Ovary (tissue), 7 donors: ENCODE measurements at regions not wholly inside any gene's neighbourhood (a gene's known extent, or its start where the extent isn't known, plus 50 kb on each side); places are given as distances from the start of the nearest gene placed in this dataset.

ENCODE experiments used
- DNase-seq, 5 donors: peaks; one replicate each; pipeline ENCODE4 v3.0.0-alpha.2; 2019 to 2020
- H3K27ac ChIP-seq, 2 donors: fragments of 200-600 bp; one replicate each; pipeline versions ENCODE4 v1.5.1 to v1.8.0; 2019 to 2022
- H3K27me3 ChIP-seq: fragments of 200-600 bp; one replicate; pipeline ENCODE4 v1.8.0; 2022
- H3K36me3 ChIP-seq: fragments of 200-600 bp; sonication (generic); one replicate; pipeline ENCODE4 v1.5.1; 2019
- H3K4me1 ChIP-seq: one replicate; pipeline ENCODE4 v1.8.1; 2013; ENCODE audit warnings: mild to moderate bottlenecking, moderate library complexity; ENCODE audit not compliant: insufficient read depth
- H3K4me3 ChIP-seq: fragments of 200-600 bp; sonication (generic); one replicate; pipeline ENCODE4 v1.5.1; 2017
- H3K9me3 ChIP-seq, 2 donors: fragments of 200-600 bp in 1 of 2; sonication (generic) in 1 of 2; one replicate each; pipeline versions ENCODE4 v1.5.1 to v1.8.1; 2013 to 2019; ENCODE audit warnings: mild to moderate bottlenecking in 1 of 2, moderate library complexity in 1 of 2
- CTCF ChIP-seq, 3 donors: fragments of 450-650 bp in 2 of 3; fragments of 200-600 bp in 1 of 3; IDR thresholded peaks; one replicate each; pipeline versions ENCODE4 v1.5.1 to v1.8.0; 2016 to 2022; ENCODE audit warnings: antibody characterized with exemption in 3 of 3, mild to moderate bottlenecking in 1 of 3
- EP300 ChIP-seq: sonication (generic); formaldehyde crosslinking; IDR thresholded peaks from one replicate; pipeline ENCODE4 v1.6.1; 2017; ENCODE audit warnings: antibody characterized with exemption
- POLR2A ChIP-seq: fragments of 450-650 bp; IDR thresholded peaks from one replicate; pipeline ENCODE4 v1.6.1; 2017; ENCODE audit warnings: antibody characterized with exemption, mild to moderate bottlenecking, moderate library complexity
- WGBS, 3 donors: extraction: QIAGEN DNeasy Blood & Tissue Kit in 1 of 3; methylation state at CpG; one replicate each; pipeline versions ENCODE4 v1.1.5 to v1.1.7; 2013 to 2017; 5-methylcytosine and 5-hydroxymethylcytosine counted together
- intact Hi-C, 4 donors: fragments of 100-400 bp; cut with DNase I; formaldehyde crosslinking; loops; one replicate each; pipeline versions ENCODE4 v1.11.0 to v1.15.1; 2022 to 2023
- donor health status: DM: no; HTN: no; CAD: no; lungs with moderate emphysema.
- donor health status: DM: no; HTN: no; CAD: no.
- donor health status: Bipolar disorder and iron deficiency.
- donor health status: DM: no; HTN: no; CAD: no.
- donor health status: DM: yes; HTN: yes; CAD: no.

- no peak for DNase-seq
- no peaks in the 10 kb centered on the region for H3K36me3 ChIP-seq
- intact Hi-C loops = no loop called here
- no peaks in the 10 kb centered on the region for H3K9me3 ChIP-seq
- no peaks in the 10 kb centered on the region for H3K4me1 ChIP-seq
- TF ChIP-seq EP300 (no peak), POLR2A (no peak), CTCF (IDR thresholded peaks at IDR 0.05) (no peak)
- no peaks in the 10 kb centered on the region for H3K27me3 ChIP-seq
- no peak overlapping the region for H3K4me3 ChIP-seq
- no peak overlapping the region for H3K27ac ChIP-seq
These were observed 1226.7 kb upstream of the LRRN3 start for GRCh38 chr7:109864230-109864629.

- Histone ChIP-seq H3K36me3 (no peaks in the 10 kb centered on the region), H3K9me3 (no peaks in the 10 kb centered on the region), H3K27ac (no peak overlapping the region), H3K4me1 (no peaks in the 10 kb centered on the region), H3K4me3 (no peak overlapping the region), H3K27me3 (no peaks in the 10 kb centered on the region)
- WGBS, 3 donors = 59 to 74% (median 64%) methylated on average over 1 of the region's 1 CpG
- intact Hi-C loops = no loop called here
- no peak for DNase-seq
- no peak for TF ChIP-seq CTCF (IDR thresholded peaks at IDR 0.05)
- no peak for TF ChIP-seq EP300
- no peak for TF ChIP-seq POLR2A
These were observed 1222.6 kb upstream of the LRRN3 start for GRCh38 chr7:109868215-109868860.

GRCh38 chr7:109873296-109873695 lies 1217.6 kb upstream of the LRRN3 start:
- TF ChIP-seq CTCF (IDR thresholded peaks at IDR 0.05) = no peak
- TF ChIP-seq EP300 = no peak
- no peak for TF ChIP-seq POLR2A
- Histone ChIP-seq H3K4me1 (no peaks in the 10 kb centered on the region), H3K9me3 (no peaks in the 10 kb centered on the region), H3K27me3 (no peaks in the 10 kb centered on the region), H3K27ac (no peak overlapping the region), H3K36me3 (no peaks in the 10 kb centered on the region), H3K4me3 (no peak overlapping the region)
- DNase-seq = no peak
- intact Hi-C loops = no loop called here
- 37 to 63% (median 43%) methylated on average over 4 of the region's 4 CpGs for WGBS, 3 donors

GRCh38 chr7:109879287-109879828 lies 1211.6 kb upstream of the LRRN3 start:
- H3K4me1 ChIP-seq = no peaks in the 10 kb centered on the region
- H3K27me3 ChIP-seq = no peaks in the 10 kb centered on the region
- no peak overlapping the region for H3K4me3 ChIP-seq
- DNase-seq = no peak
- intact Hi-C loops = no loop called here
- no peak overlapping the region for H3K27ac ChIP-seq
- WGBS, 3 donors = 73 to 83% (median 73%) methylated on average over 4 of the region's 4 CpGs
- no peaks in the 10 kb centered on the region for H3K36me3 ChIP-seq
- TF ChIP-seq EP300 = no peak
- TF ChIP-seq CTCF (IDR thresholded peaks at IDR 0.05) = no peak
- TF ChIP-seq POLR2A = no peak
- no peaks in the 10 kb centered on the region for H3K9me3 ChIP-seq
